Peyer's patch (tissue), 4 donors: ENCODE measurements at regions not wholly inside any gene's neighbourhood (a gene's known extent, or its start where the extent isn't known, plus 50 kb on each side); places are given as distances from the start of the nearest gene placed in this dataset.

Experiments
- POLR2A ChIP-seq, 2 donors: fragments of 450-650 bp; IDR thresholded peaks; one replicate each; pipeline ENCODE4 v1.5.1; 2017; ENCODE audit warnings: antibody characterized with exemption in 2 of 2, mild to moderate bottlenecking in 2 of 2, moderate library complexity in 2 of 2
- TF ChIP-seq, protein P1 (sequence below), 6 experiments: fragments of 450-650 bp in 4 of 6; fragments of 200-600 bp in 2 of 6; sonication (generic) in 1 of 6; IDR thresholded peaks; one replicate each; pipeline ENCODE4 v1.5.1; 2017 to 2019; ENCODE audit warnings: antibody characterized with exemption in 6 of 6, mild to moderate bottlenecking in 3 of 6, moderate library complexity in 1 of 6

- TF ChIP-seq POLR2A (IDR thresholded peaks at IDR 0.05): no peak
- TF ChIP-seq, protein P1, sequence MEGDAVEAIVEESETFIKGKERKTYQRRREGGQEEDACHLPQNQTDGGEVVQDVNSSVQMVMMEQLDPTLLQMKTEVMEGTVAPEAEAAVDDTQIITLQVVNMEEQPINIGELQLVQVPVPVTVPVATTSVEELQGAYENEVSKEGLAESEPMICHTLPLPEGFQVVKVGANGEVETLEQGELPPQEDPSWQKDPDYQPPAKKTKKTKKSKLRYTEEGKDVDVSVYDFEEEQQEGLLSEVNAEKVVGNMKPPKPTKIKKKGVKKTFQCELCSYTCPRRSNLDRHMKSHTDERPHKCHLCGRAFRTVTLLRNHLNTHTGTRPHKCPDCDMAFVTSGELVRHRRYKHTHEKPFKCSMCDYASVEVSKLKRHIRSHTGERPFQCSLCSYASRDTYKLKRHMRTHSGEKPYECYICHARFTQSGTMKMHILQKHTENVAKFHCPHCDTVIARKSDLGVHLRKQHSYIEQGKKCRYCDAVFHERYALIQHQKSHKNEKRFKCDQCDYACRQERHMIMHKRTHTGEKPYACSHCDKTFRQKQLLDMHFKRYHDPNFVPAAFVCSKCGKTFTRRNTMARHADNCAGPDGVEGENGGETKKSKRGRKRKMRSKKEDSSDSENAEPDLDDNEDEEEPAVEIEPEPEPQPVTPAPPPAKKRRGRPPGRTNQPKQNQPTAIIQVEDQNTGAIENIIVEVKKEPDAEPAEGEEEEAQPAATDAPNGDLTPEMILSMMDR (IDR thresholded peaks at IDR 0.05): no peak
These were observed 607.9 kb upstream of the USP15 start for GRCh38 chr12:61652265-61652664.
